SU-DHL-6 (cell line): ENCODE measurements at regions not wholly inside any gene's neighbourhood (a gene's known extent, or its start where the extent isn't known, plus 50 kb on each side); places are given as distances from the start of the nearest gene placed in this dataset.

Source experiments
- CTCF ChIP-seq: fragments of 200-600 bp; sonication (generic); IDR thresholded peaks from one replicate; pipeline ENCODE4 v1.5.1; 2017; ENCODE audit warnings: antibody characterized with exemption, mild to moderate bottlenecking, low read length, moderate library complexity; ENCODE audit not compliant: insufficient read depth, poor library complexity, severe bottlenecking
- EZH2phosphoT487 ChIP-seq: fragments of 200-600 bp; sonication (generic), shearing (Covaris generic); conservative IDR thresholded peaks from 2 replicates; pipeline ENCODE4 v1.6.1; 2018; ENCODE audit warnings: mild to moderate bottlenecking, antibody characterized with exemption, low read length, moderate library complexity, mixed read lengths

GRCh38 chr10:6333086-6333485 is 130.4 kb downstream of the PFKFB3 start:
- TF ChIP-seq CTCF (no peak), EZH2phosphoT487 (no peak)
